CD4-positive, alpha-beta T cell (primary cell): ENCODE measurements at regions not wholly inside any gene's neighbourhood (a gene's known extent, or its start where the extent isn't known, plus 50 kb on each side); places are given as distances from the start of the nearest gene placed in this dataset.

Source experiments
- ATAC-seq: fragments of 200-7000 bp; cut with Tn5 transposase; one replicate; pipeline ENCODE4 v1.10.0; 2022; ENCODE audit warnings: mild to moderate bottlenecking; ENCODE audit not compliant: poor library complexity
- CTCF ChIA-PET: fragments of 350-600 bp; sonication (Branson Sonifier 250); formaldehyde crosslinking; loops from one replicate; lab custom pipeline; 2021; ENCODE audit warnings: antibody characterized with exemption, inconsistent platforms; lab: Charles Lee
- POLR2A ChIA-PET: fragments of 350-600 bp; sonication (Branson Sonifier 250); formaldehyde crosslinking; loops from one replicate; lab custom pipeline; 2021; ENCODE audit warnings: antibody characterized with exemption, inconsistent platforms; lab: Charles Lee
- DNase-seq, 14 experiments: peaks; one replicate each; pipeline ENCODE4 v3.0.0-alpha.2; 2013 to 2020; ENCODE audit warnings: mixed read lengths in 2 of 14
- H3K27ac ChIP-seq, 2 donors: one replicate each; pipeline versions ENCODE4 v1.5.1 to v1.7.0; 2013; ENCODE audit warnings: low read length in 2 of 2, low read depth in 1 of 2, mild to moderate bottlenecking in 1 of 2
- H3K27me3 ChIP-seq, 2 experiments: 1 replicate in 1 of 2; 2 replicates in 1 of 2; pipeline versions ENCODE4 v1.6.1 to v1.7.0; 2013; ENCODE audit warnings: low read length in 2 of 2, control low read depth in 1 of 2, mild to moderate bottlenecking in 1 of 2, moderate library complexity in 1 of 2; ENCODE audit not compliant: insufficient read depth in 2 of 2, control insufficient read depth in 1 of 2
- H3K36me3 ChIP-seq: one replicate; pipeline ENCODE4 v1.6.1; 2013; ENCODE audit warnings: low read length, control low read depth; ENCODE audit not compliant: insufficient read depth
- H3K4me1 ChIP-seq: one replicate; pipeline ENCODE4 v1.6.1; 2013; ENCODE audit warnings: low read length, control low read depth; ENCODE audit not compliant: insufficient read depth
- H3K4me3 ChIP-seq: one replicate; pipeline ENCODE4 v1.5.1; 2013; ENCODE audit warnings: mild to moderate bottlenecking, low read length, moderate library complexity
- H3K9me3 ChIP-seq, 2 experiments: 1 replicate in 1 of 2; 2 replicates in 1 of 2; pipeline versions ENCODE4 v1.6.1 to v1.7.0; 2013; ENCODE audit warnings: low read length in 2 of 2, mild to moderate bottlenecking in 2 of 2, control low read depth in 1 of 2, moderate library complexity in 1 of 2; ENCODE audit not compliant: control insufficient read depth in 1 of 2, insufficient read depth in 1 of 2
- H3K27ac Mint-ChIP-seq: one replicate; pipeline ENCODE4 v1.8.0; 2020; ENCODE audit warnings: mixed read lengths
- H3K27me3 Mint-ChIP-seq: one replicate; pipeline ENCODE4 v1.8.0; 2021; ENCODE audit warnings: mixed read lengths
- H3K36me3 Mint-ChIP-seq: one replicate; pipeline ENCODE4 v1.8.0; 2021; ENCODE audit warnings: low read depth, mixed read lengths
- H3K4me1 Mint-ChIP-seq: one replicate; pipeline ENCODE4 v1.8.0; 2021; ENCODE audit warnings: low read depth, mixed read lengths
- H3K4me3 Mint-ChIP-seq: one replicate; pipeline ENCODE4 v1.8.0; 2020; ENCODE audit warnings: mild to moderate bottlenecking, mixed read lengths
- H3K9me3 Mint-ChIP-seq: one replicate; pipeline ENCODE4 v1.8.0; 2020; ENCODE audit warnings: mixed read lengths
- CTCF ChIP-seq: fragments of 200-600 bp; IDR thresholded peaks from one replicate; pipeline ENCODE4 v1.8.0; 2022; ENCODE audit warnings: antibody characterized with exemption, mild to moderate bottlenecking
- intact Hi-C, 2 experiments: fragments of 100-400 bp; cut with DNase I in 1 of 2; cut with micrococcal nuclease in 1 of 2; formaldehyde crosslinking; loops; one replicate each; pipeline versions ENCODE4 v1.15.1 to v1.9.0; 2023 to 2025; cut with DNase I, micrococcal nuclease

- intact Hi-C loops = no loop called here
- Histone ChIP-seq H3K4me1 (no peaks in the 10 kb centered on the region), H3K27me3 (no peaks in the 10 kb centered on the region), H3K4me3 (no peak overlapping the region), H3K9me3 (no peaks in the 10 kb centered on the region), H3K36me3 (no peaks in the 10 kb centered on the region), H3K27ac (no peak overlapping the region)
- H3K27me3 Mint-ChIP-seq = no peaks in the 10 kb centered on the region
- ATAC-seq (no peak), DNase-seq (no peak)
- no peaks in the 10 kb centered on the region for H3K36me3 Mint-ChIP-seq
- H3K4me1 Mint-ChIP-seq = no peaks in the 10 kb centered on the region
- no peak for TF ChIP-seq CTCF
- no peaks in the 10 kb centered on the region for H3K9me3 Mint-ChIP-seq
- no peak overlapping the region for H3K27ac Mint-ChIP-seq
- H3K4me3 Mint-ChIP-seq = no peak overlapping the region
- ChIA-PET CTCF (no interaction called here), POLR2A (no interaction called here)
Measured at GRCh38 chr3:193809106-193809505, 216.1 kb downstream of the OPA1 start.

GRCh38 chr3:193812078-193812725 is 219.2 kb downstream of the OPA1 start:
- Mint-ChIP-seq H3K36me3 (no peaks in the 10 kb centered on the region), H3K4me3 (no peak overlapping the region), H3K4me1 (no peaks in the 10 kb centered on the region), H3K27ac (no peak overlapping the region), H3K9me3 (no peaks in the 10 kb centered on the region), H3K27me3 (no peaks in the 10 kb centered on the region)
- no peaks in the 10 kb centered on the region for H3K4me1 ChIP-seq
- H3K4me3 ChIP-seq = no peak overlapping the region
- ChIA-PET CTCF (no interaction called here), POLR2A (no interaction called here)
- no peaks in the 10 kb centered on the region for H3K36me3 ChIP-seq
- H3K27me3 ChIP-seq = peaks cover 0 to 5% of the 10 kb centered on the region in 2 experiments
- no peak for DNase-seq
- TF ChIP-seq CTCF = no peak
- H3K27ac ChIP-seq = no peak overlapping the region
- ATAC-seq = no peak
- no peaks in the 10 kb centered on the region for H3K9me3 ChIP-seq
- intact Hi-C loops = no loop called here

GRCh38 chr3:193812791-193813500 is 219.9 kb downstream of the OPA1 start:
- ChIA-PET CTCF (no interaction called here), POLR2A (no interaction called here)
- Mint-ChIP-seq H3K36me3 (no peaks in the 10 kb centered on the region), H3K4me1 (no peaks in the 10 kb centered on the region), H3K9me3 (no peaks in the 10 kb centered on the region), H3K27ac (no peak overlapping the region), H3K27me3 (no peaks in the 10 kb centered on the region), H3K4me3 (no peak overlapping the region)
- no peaks in the 10 kb centered on the region for H3K4me1 ChIP-seq
- ATAC-seq (no peak), DNase-seq (no peak)
- intact Hi-C loops = no loop called here
- peaks cover 0 to 5% of the 10 kb centered on the region in 2 experiments for H3K27me3 ChIP-seq
- no peak overlapping the region for H3K4me3 ChIP-seq
- H3K27ac ChIP-seq = no peak overlapping the region
- no peaks in the 10 kb centered on the region for H3K36me3 ChIP-seq
- TF ChIP-seq CTCF = no peak
- H3K9me3 ChIP-seq = no peaks in the 10 kb centered on the region
